OCI-LY3 (cell line): ENCODE measurements at regions not wholly inside any gene's neighbourhood (a gene's known extent, or its start where the extent isn't known, plus 50 kb on each side); places are given as distances from the start of the nearest gene placed in this dataset.

Experiments used
- EZH2phosphoT487 ChIP-seq: fragments of 200-600 bp; shearing (Covaris generic); IDR thresholded peaks from 2 replicates; pipeline ENCODE4 v1.6.1; 2018; ENCODE audit warnings: antibody characterized with exemption, mixed run types, low read depth
- TF ChIP-seq, protein P1 (sequence below): fragments of 200-600, 300-600 bp; sonication (generic); IDR thresholded peaks from 2 replicates; pipeline ENCODE4 v1.5.1; 2014; ENCODE audit warnings: antibody characterized with exemption, low read length, low read depth

GRCh38 chr1:148334339-148335130 lies 148.6 kb downstream of the PPIAL4G start:
- TF ChIP-seq, protein P1, sequence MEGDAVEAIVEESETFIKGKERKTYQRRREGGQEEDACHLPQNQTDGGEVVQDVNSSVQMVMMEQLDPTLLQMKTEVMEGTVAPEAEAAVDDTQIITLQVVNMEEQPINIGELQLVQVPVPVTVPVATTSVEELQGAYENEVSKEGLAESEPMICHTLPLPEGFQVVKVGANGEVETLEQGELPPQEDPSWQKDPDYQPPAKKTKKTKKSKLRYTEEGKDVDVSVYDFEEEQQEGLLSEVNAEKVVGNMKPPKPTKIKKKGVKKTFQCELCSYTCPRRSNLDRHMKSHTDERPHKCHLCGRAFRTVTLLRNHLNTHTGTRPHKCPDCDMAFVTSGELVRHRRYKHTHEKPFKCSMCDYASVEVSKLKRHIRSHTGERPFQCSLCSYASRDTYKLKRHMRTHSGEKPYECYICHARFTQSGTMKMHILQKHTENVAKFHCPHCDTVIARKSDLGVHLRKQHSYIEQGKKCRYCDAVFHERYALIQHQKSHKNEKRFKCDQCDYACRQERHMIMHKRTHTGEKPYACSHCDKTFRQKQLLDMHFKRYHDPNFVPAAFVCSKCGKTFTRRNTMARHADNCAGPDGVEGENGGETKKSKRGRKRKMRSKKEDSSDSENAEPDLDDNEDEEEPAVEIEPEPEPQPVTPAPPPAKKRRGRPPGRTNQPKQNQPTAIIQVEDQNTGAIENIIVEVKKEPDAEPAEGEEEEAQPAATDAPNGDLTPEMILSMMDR: no peak; the same call in 1 of the 2 replicates
- TF ChIP-seq EZH2phosphoT487: no peak
